GDM1 (cell line): ENCODE measurements at regions not wholly inside any gene's neighbourhood (a gene's known extent, or its start where the extent isn't known, plus 50 kb on each side); places are given as distances from the start of the nearest gene placed in this dataset.
"Not testable (repeated sequence)": the region's sequence is repeated elsewhere in the genome, so short reads cannot be mapped to it uniquely, and the experiment has no call there.

Source experiments
- DNase-seq: peaks from one replicate; lab custom pipeline; 2025; lab: John Stamatoyannopoulos, UW

- DNase-seq: not testable (repeated sequence)
Measured at GRCh38 chr10:9402067-9402466, 1347.6 kb downstream of the GATA3 start.

- not testable (repeated sequence) for DNase-seq
Measured at GRCh38 chr10:9402507-9403195, 1348.2 kb downstream of the GATA3 start.

DNA sequence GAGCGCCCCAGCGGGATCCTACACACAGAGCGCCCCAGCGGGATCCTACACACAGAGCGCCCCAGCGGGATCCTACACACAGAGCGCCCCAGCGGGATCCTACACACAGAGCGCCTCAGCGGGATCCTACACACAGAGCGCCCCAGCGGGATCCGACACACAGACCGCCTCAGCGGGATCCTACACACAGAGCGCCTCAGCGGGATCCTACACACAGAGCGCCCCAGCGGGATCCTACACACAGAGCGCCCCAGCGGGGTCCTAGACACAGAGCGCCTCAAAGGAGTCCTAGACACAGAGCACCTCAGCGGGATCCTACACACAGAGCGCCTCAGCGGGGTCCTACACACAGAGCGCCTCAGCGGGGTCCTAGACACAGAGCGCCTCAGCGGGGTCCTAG is 1352.7 kb downstream of the GATA3 start:
- not testable (repeated sequence) for DNase-seq

- DNase-seq: no peak
Measured at GRCh38 chr10:9416331-9416730, 1361.8 kb downstream of the GATA3 start.

DNA sequence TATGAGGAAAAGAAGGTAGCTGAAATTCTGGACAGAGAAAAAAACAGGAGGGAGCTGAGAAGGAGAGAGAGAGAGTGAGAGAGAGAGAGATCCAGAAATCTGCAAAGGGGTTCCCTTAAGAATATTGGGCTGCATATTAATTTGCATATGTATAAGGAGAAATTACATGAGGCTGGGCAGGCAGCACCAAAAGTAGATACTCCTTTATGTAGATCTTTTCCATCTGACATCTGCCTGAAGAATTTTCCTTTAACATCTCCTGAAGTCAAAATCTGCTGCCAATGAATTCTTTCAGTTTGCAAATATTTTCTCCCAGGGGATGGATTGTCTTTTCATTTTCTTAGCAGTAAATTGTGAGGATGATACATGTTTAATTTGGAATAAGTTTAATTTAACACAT is 1365.3 kb downstream of the GATA3 start:
- no peak for DNase-seq

GRCh38 chr10:9427209-9427608 is 1372.7 kb downstream of the GATA3 start:
- no peak for DNase-seq

- DNase-seq: no peak
Measured at GRCh38 chr10:9437131-9437530, 1382.6 kb downstream of the GATA3 start.

DNA sequence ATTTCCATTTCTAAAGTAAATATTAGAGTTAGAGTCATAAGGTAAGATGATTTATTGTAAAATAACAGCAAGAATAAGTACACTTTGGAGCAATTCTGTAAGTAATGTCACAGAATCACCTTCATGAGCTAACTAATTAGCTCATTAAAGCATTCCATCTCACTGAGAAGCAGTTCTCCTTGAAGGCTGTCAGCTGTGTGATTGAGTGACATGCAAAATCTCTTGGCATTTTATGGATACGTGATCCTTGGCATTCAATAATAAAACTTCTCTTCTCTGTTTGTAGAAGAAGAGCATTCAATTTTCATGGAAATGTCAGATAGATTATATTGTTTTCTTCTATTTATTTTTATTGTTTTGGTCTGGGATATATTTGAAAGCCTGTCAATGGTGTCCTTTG is 1389.3 kb downstream of the GATA3 start:
- no peak for DNase-seq

GRCh38 chr10:9449530-9449929 is 1395.0 kb downstream of the GATA3 start:
- no peak for DNase-seq

DNA sequence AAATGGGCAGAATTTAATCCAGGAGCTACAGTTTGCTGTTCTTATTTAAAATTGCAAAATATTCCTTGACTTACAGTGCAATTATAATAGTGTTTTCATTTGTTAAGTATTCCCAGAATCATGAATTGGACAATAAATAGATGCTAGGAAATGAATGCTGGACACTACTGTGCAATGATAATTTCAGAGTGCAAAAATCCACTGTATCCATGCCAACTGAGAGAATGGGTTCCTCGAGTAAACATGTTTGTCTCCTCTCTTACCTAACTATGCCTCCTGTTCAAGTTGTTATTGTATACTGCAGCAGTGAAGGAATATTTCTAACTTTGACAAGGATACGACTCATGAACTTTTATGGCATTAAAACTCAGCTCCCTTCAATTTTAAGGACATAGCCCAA is 1396.3 kb downstream of the GATA3 start:
- no peak for DNase-seq

DNA sequence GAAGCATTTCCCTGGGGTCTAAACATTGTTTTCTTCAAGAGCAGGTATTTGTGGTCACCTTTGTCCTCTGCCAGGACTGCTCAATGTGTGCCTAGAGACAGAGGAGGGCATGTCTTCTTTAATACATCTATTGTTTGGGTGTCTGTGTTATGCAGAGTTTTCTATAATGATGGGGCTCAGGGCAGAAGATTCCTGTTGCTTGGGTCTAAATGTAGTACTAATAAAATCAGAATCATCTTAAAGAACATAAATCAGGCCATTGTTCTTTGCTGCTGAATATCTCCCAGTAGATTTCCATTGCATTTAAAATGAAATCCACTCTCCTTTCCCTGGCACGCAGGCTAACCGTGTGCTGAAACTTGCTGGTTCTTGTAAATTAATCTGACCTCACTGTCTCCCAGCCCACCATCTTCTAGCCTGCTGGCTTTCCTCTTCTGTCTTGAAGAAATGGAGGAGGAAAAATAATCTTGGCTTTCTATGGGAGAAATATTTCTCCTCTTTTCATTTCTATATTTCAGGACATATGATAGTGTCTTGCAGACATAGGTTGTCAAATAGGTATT is 1396.8 kb downstream of the GATA3 start:
- no peak for DNase-seq

- DNase-seq: no peak
Measured at GRCh38 chr10:9452056-9452455, 1397.6 kb downstream of the GATA3 start.

- not testable (repeated sequence) for DNase-seq
Measured at GRCh38 chr10:9453871-9454270, 1399.4 kb downstream of the GATA3 start.

DNA sequence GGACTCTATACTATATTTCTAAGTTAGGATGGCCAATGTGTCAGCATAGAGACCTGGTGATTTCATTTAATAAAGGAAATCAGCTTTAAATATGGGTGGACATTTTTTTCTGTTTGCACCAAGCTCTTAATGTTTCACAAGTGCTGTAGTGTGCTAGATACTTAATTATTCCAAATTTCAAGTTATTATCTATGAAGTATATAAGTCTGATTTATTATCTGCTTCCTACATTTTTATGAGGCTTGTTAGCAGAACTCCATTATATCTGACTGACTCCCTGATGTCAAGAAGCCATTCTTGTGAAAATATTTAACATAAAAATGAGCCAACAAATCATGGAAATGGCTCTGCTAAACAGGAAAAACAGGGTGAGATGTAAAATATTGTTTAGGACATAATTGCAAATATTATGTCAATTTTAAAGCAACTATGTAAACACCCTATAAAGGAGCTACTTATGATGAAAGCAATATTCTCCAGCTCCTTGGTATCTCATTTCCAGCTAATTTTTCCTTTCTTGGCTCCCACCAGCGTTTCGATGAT is 1415.2 kb downstream of the GATA3 start:
- no peak for DNase-seq

DNA sequence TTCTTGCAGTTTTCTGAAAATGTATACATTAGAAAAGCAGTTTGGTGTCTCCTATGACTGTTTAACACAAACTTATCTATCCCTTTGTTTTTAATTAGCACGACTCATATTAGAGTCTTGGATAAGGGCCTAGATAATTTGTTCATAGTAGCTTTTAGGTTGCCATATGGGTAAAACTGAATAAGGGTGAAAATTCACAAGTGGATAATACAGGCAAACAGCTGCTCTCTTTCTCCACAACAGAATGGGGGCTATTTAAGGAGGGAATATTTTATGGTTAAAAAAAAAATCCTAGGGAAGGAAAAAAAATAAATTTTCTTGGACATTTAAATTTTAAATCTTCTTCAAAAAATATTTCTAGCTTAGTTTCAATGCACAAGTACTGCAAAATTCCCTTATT is 1416.1 kb downstream of the GATA3 start:
- DNase-seq: no peak

DNA sequence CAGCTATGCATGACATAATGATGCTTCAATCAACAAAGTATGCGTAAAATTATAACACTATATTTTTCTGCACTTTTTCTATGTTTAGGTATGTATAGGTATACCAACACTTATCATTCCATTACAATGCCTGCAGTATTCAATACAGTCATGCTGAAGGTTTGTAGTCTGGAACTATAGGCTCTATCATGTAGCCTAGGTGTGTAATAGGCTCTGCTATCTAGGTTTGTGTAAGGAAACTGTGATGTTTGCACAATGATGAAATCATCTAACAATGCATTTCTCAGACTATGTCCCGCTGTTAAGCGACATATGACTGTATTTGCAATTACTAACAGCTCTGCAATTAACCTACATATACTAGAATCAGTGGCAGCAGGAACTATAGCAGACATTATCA is 1447.5 kb downstream of the GATA3 start:
- no peak for DNase-seq

DNA sequence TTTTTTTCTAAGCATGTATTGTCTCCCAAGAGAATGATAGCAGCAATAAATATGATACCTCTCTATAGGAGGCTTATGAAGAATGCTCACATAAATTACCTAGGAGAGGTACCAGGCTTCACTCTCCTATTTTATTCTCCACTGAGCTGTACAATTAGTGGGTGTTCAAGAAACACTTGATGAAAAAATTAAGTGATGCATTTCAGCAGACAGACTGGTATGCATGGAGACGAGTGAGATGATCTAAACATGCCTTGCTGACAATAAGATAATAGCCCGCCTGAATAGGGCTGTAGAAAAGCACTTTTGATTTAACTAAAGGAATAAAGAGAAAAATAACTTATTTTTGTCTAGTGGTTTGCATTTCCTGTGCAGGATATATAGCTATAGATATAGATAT is 1449.7 kb downstream of the GATA3 start:
- DNase-seq: no peak

GRCh38 chr10:9505546-9505945 is 1451.1 kb downstream of the GATA3 start:
- DNase-seq: no peak

- no peak for DNase-seq
Measured at GRCh38 chr10:9508606-9509005, 1454.1 kb downstream of the GATA3 start.

GRCh38 chr10:9510626-9511025 is 1456.1 kb downstream of the GATA3 start:
- DNase-seq: no peak

- DNase-seq: no peak
Measured at GRCh38 chr10:9515922-9516321, 1461.4 kb downstream of the GATA3 start.

DNA sequence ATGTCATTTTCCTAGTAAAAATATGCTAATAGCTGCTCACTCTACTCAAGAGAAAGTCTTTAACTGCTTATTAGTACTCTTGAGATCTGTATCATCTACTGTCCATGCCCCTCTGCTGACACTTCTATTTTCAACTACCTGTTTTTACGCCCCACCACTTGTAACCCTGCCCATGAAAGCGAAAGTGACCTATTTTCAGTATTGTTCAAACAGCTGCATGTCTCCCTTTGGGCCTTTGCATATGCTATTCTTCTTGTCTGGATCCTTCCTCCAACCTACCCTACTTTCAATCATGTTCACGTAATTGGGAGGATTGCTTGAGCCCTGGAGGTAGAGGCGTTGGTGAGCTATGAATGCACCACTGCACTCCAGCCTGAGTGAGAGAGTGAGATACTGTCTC is 1481.3 kb downstream of the GATA3 start:
- DNase-seq: no peak

GRCh38 chr10:9545073-9545472 is 1472.6 kb upstream of the CELF2 start:
- no peak for DNase-seq
